NCI-H345 treated with DMSO at 0.1 percent for 48 hours (cell line): ENCODE measurements at regions not wholly inside any gene's neighbourhood (a gene's known extent, or its start where the extent isn't known, plus 50 kb on each side); places are given as distances from the start of the nearest gene placed in this dataset.
A peak's percentile ranks its signal among the peaks of the same experiment; 100 is the strongest.
"Not testable (repeated sequence)": the region's sequence is repeated elsewhere in the genome, so short reads cannot be mapped to it uniquely, and the experiment has no call there.

ENCODE experiments used
- DNase-seq: peaks from one replicate; lab custom pipeline; 2025; ENCODE audit not compliant: unreplicated experiment; lab: John Stamatoyannopoulos, UW

- no peak for DNase-seq
Measured at GRCh38 chr1:110260194-110260593, 50.1 kb downstream of the KCNC4 start.

GRCh38 chr1:110262296-110262695 lies 52.2 kb downstream of the KCNC4 start:
- DNase-seq: no peak

GRCh38 chr1:110262846-110263631 lies 52.9 kb downstream of the KCNC4 start:
- no peak for DNase-seq

GRCh38 chr1:110264430-110264829 lies 54.3 kb downstream of the KCNC4 start:
- no peak for DNase-seq

GRCh38 chr1:110265186-110265585 lies 55.1 kb downstream of the KCNC4 start:
- DNase-seq: no peak

GRCh38 chr1:110266834-110267233 lies 56.7 kb downstream of the KCNC4 start:
- DNase-seq: no peak

- DNase-seq: no peak
Measured at GRCh38 chr1:110267260-110267659, 57.1 kb downstream of the KCNC4 start.

GRCh38 chr1:110272045-110272444 lies 61.9 kb downstream of the KCNC4 start:
- DNase-seq: no peak

GRCh38 chr1:110273832-110274231 lies 63.7 kb downstream of the KCNC4 start:
- DNase-seq: not testable (repeated sequence)

GRCh38 chr1:110280126-110280525 lies 59.1 kb upstream of the RBM15 start:
- no peak for DNase-seq

GRCh38 chr1:110280804-110281203 lies 58.4 kb upstream of the RBM15 start:
- DNase-seq: no peak

- peak; percentile 88 for DNase-seq
Measured at GRCh38 chr1:110281363-110282290, 57.5 kb upstream of the RBM15 start.

- DNase-seq: no peak
Measured at GRCh38 chr1:110282395-110282794, 56.8 kb upstream of the RBM15 start.

GRCh38 chr1:110283677-110284076 lies 55.5 kb upstream of the RBM15 start:
- DNase-seq: no peak

GRCh38 chr1:110285316-110285715 lies 53.9 kb upstream of the RBM15 start:
- no peak for DNase-seq

- DNase-seq: no peak
Measured at GRCh38 chr1:110286564-110286963, 52.6 kb upstream of the RBM15 start.

- DNase-seq: no peak
Measured at GRCh38 chr1:110288111-110288510, 51.1 kb upstream of the RBM15 start.
